ENCODE measurements at regions not wholly inside any gene's neighbourhood (a gene's known extent, or its start where the extent isn't known, plus 50 kb on each side); places are given as distances from the start of the nearest gene placed in this dataset.

- no peak for DNase-seq (ENCODE audit: low read depth)
Measured at GRCh38 chr4:34039766-34040165, 2204.5 kb downstream of the ARAP2 start.

GRCh38 chr4:34043131-34043530 lies 2201.2 kb downstream of the ARAP2 start:
- no peak for DNase-seq (ENCODE audit: low read depth)

DNA sequence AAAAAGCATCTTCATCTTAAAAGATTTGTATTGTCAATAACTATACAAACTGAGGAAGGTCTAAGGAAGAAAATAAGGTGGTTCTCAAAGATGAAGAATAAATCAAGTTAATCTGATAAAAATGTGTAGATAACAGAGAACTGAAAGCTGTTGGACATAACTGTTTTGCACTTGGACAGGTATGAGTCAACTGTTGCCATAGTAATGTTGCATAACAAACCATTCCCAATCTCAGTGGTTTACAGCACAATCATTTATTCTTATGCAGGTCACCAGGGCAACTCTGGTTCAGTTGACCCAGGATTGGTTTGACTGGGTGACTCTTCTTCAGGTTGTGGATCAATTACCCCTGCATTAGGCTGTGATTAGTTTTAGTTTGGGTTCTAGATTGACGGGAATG lies 2197.7 kb downstream of the ARAP2 start:
- DNase-seq (ENCODE audit: low read depth): peak; percentile 81

DNA sequence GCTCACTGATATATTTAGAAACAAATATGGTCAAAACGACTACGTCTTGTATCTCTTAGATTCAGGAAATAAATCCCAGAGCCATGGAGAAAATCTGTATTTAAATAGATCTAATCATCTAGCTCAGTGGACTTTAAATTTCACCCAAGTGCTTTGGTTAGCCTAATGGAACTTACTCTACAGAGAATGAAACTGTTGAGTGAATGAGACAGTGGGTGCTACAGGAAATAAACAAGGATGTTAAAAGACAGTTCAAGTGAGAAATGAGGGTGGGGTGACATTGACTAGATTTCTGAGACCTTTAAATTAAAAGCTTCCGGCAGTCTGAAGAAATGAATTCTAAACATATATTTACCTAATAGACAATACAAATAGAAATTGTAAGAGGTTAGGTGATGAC lies 2197.0 kb downstream of the ARAP2 start:
- no peak for DNase-seq (ENCODE audit: low read depth)

- DNase-seq (ENCODE audit: low read depth): no peak
Measured at GRCh38 chr4:34066126-34066525, 2178.2 kb downstream of the ARAP2 start.

- no peak for DNase-seq (ENCODE audit: low read depth)
Measured at GRCh38 chr4:34091451-34091850, 2152.9 kb downstream of the ARAP2 start.

- DNase-seq (ENCODE audit: low read depth): no peak
Measured at GRCh38 chr4:34094114-34094513, 2150.2 kb downstream of the ARAP2 start.

GRCh38 chr4:34105311-34105710 lies 2139.0 kb downstream of the ARAP2 start:
- DNase-seq (ENCODE audit: low read depth): no peak

DNA sequence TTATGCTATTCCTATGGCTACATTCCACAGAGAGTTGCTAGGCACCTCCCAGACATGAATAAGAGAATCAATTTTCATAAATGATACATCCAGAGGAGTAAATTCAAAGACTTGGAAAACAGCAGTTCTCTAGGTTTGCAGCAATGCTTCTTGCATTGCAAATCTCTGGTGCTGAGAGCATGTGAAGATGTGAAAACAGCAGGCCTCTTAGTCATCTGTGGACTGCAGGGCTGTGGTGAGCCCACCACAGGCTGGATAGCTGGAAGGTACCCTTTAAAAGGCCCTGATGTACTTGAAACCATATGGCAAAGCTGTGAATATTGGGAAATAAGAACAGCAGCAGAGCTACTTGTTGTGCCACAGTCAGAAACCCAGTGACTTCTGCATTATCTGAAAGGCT lies 2135.9 kb downstream of the ARAP2 start:
- peak; percentile 28 for DNase-seq (ENCODE audit: low read depth)

- no peak for DNase-seq (ENCODE audit: low read depth)
Measured at GRCh38 chr4:34112573-34112972, 2131.7 kb downstream of the ARAP2 start.

DNA sequence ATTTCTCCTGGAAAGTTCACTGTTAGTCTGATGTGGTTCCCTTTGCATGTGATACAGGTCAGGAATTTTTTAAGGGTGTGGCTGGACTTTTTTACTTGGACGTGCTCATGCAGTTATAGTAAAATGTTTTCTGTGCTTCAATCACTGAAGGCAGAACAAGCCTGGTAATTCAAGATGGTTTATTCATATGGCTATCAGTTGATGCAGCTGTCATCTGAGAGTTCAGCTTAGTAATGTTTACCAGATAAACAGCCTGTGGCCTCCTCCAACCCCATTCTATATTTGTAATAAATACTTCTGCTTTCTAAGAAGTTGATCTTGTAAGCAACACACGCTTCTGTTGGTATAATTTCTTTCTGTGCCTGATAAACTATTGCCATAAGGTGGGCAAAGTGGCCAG lies 2105.9 kb downstream of the ARAP2 start:
- no peak for DNase-seq (ENCODE audit: low read depth)

- DNase-seq (ENCODE audit: low read depth): no peak
Measured at GRCh38 chr4:34139346-34139745, 2105.0 kb downstream of the ARAP2 start.

DNA sequence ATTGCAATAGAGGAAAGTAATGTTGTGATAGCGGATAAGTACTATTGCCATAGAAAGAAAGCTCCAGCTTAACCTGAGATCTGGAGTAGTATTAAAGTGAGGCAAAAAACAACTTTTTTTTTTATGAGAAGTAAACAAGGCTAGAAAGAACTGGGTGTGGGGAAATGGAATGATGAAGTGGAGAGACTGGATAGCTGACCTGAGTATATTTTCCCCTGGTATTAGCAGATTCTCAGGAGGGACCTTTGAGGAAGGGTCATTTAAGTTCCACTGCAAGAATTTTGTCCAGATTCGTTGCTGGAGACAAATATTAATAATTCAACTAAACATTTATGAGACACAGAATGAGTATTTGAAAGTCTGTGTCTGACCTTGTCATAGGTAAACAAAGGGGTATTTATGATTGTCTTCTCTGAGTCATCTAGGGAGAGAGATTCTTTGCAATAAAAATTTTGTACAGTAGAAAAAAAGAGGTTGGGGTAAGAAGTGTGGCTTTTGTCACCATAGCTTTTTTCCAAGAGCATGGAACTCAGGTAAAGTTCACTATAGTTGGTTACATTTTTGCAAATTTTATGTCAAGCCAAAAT lies 2095.9 kb downstream of the ARAP2 start:
- DNase-seq (ENCODE audit: low read depth): peak; percentile 62

DNA sequence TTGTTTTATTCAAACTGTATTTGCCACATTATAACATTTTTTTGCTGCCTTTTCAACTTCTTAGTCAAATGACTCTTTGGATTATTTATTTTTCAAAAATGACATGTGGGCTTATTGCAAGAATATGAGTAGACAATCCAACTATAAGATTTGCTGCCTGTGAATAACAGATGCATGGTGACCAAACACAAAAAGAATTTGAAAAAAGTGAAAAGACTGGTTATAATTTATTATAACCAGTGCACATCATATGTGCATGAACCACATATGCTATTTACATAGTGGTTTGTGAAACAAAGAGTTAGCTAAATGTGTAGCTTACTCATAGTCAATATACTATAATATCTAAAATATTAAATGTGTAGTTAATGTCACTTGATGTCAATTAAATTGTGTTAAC lies 2086.8 kb downstream of the ARAP2 start:
- peak; percentile 60 for DNase-seq (ENCODE audit: low read depth)

GRCh38 chr4:34158878-34159277 lies 2085.4 kb downstream of the ARAP2 start:
- DNase-seq (ENCODE audit: low read depth): peak; percentile 86

DNA sequence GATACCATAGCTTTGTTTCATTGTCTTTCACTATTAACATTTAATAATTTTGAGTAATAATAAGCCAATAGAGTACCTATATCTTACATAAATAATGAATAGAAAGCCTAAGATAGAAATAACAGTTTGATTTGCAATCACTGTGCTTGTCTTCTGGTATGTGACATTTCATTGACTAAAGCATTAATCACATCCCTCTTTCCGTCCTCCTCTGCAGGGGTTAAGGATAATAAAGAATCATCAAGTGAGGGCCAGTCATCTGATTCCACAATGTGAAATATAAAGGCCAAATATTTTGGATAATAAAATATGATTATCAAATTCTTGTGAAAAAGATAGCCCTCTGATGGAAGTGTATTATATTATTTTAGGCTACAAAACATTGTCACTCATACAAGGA lies 2073.4 kb downstream of the ARAP2 start:
- peak; percentile 80 for DNase-seq (ENCODE audit: low read depth)

DNA sequence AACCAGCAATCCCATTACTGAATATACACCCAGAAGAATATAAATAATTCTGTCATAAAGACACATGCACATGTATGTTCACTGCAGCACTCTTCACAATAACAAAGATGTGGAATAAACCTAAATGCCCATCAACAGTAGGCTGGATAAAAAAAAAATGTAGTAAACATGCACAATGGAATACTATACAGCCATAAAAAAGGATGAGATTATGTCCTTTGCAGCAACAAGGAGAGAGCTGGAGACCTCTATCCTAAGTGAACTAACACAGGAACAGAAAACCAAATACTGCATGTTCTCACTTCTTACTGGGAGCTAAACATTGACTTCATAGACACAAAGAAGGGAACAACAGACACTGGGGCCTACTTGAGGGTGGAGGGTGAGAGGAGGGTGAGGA lies 2067.7 kb downstream of the ARAP2 start:
- no peak for DNase-seq (ENCODE audit: low read depth)

DNA sequence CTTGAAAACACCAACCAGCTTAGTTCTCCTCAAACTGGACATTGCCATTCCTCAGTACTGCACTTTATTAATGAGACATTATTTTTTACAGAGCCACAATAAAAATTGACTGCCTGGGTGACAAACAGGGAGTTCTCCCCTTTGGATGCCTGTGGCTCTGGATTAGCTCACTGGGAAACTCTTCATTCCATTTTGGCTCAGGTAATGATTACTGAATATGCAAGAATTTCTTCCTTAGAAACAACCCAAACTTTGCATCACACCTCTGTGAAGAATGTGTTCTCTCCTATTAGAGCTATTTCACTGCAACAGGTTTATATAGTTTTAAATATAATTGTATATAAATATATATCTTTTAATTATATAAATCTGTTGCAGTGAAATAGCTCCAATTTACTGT lies 2065.8 kb downstream of the ARAP2 start:
- DNase-seq (ENCODE audit: low read depth): no peak

DNA sequence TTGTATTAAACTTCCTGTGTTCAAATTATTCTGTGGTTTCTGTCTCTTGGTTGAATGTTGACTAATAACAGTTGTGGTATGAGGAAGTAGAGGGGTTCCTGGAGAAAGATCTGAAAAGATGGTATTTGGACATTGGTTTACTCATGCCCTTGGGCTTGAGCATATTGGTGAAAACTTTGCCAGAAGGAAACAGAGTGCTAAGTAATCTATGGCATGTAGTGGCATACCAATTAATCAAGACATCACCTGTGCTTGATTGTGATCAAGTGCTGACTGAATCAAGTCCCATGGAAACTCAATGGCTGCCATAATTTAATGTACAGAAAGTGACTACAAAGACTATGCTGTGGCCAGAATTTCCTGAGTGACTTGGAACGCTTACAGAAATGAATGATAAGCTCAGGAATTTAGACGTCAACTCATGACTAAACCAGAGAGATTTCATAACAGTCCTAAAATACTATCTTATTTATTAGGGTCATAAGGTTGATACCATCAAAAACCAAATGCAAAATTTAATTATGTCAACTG lies 2062.9 kb downstream of the ARAP2 start:
- DNase-seq (ENCODE audit: low read depth): peak; percentile 94

GRCh38 chr4:34181891-34182290 lies 2062.4 kb downstream of the ARAP2 start:
- DNase-seq (ENCODE audit: low read depth): peak; percentile 79

- DNase-seq (ENCODE audit: low read depth): peak; percentile 21
Measured at GRCh38 chr4:34182306-34182705, 2062.0 kb downstream of the ARAP2 start.

DNA sequence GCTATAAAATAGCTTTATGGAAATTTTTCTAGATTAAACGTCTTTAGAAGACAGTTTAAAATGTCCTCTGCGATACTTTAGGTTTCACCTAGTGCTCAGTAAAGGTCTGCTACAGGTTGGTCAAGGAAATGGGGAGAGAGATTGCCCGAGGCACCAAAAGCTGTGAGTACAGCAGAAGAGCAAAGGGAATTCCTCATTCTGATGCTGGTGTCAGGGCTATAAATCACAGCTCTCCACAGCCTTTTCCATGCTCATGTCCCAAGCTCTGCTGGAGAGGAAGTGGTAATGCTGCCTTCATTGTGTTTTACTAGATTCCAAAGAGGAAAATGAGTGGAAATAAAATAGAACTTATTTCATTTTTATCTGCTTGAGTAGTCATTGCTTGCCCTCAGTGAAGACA lies 2060.4 kb downstream of the ARAP2 start:
- peak; percentile 35 for DNase-seq (ENCODE audit: low read depth)

DNA sequence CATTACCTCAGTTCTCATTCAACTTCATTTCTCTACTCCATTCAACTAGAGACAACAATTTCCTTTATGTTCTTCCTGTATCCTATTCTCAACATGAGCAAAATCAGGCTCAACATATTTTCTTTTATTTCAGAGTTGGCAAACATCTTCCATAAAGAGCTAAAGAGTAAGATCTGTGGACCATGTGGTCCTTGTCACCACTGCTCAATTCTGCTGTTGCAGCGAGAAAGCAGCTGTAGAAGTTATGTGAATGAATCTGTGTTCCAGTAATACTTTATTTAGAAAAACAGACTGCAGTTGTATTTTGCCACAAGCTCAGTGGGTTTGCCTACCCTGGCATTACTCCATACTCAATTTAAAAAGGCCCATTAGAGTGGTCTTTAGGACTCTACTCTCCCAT lies 2057.3 kb downstream of the ARAP2 start:
- no peak for DNase-seq (ENCODE audit: low read depth)

- DNase-seq (ENCODE audit: low read depth): no peak
Measured at GRCh38 chr4:34191443-34191842, 2052.9 kb downstream of the ARAP2 start.
